ENCODE measurements at regions not wholly inside any gene's neighbourhood (a gene's known extent, or its start where the extent isn't known, plus 50 kb on each side); places are given as distances from the start of the nearest gene placed in this dataset.
"Not testable (repeated sequence)": the region's sequence is repeated elsewhere in the genome, so short reads cannot be mapped to it uniquely, and the experiment has no call there.

GRCh38 chr12:34406228-34406995, 384.1 kb downstream of the ALG10 start:
- Histone ChIP-seq H3K4me1 (ENCODE audit: control insufficient read depth in 2 of 3, insufficient read depth in 2 of 3, low read depth in 1 of 3, low read length in 3 of 3) (no peaks in the 10 kb centered on the region), H3K27me3 (ENCODE audit: control insufficient read depth, insufficient read depth, low read length) (no peaks in the 10 kb centered on the region), H3K4me3 (ENCODE audit: low read length in 3 of 3) (no peak overlapping the region), H3K36me3 (ENCODE audit: control insufficient read depth in 2 of 3, insufficient read depth in 3 of 3, low read length in 3 of 3) (no peaks in the 10 kb centered on the region), H3K9ac (ENCODE audit: low read length in 3 of 3) (no peak overlapping the region), H3K9me3 (ENCODE audit: control insufficient read depth in 2 of 3, insufficient read depth in 1 of 3, low read length in 3 of 3) (peaks cover 0 to 49% (median 3%) of the 10 kb centered on the region in 3 donors), H3K27ac (ENCODE audit: low read depth in 2 of 2, low read length in 2 of 2) (no peak overlapping the region)
- peak in 2 of 5 donors; percentile 12 to 43 for DNase-seq
- TF ChIP-seq, protein P1, sequence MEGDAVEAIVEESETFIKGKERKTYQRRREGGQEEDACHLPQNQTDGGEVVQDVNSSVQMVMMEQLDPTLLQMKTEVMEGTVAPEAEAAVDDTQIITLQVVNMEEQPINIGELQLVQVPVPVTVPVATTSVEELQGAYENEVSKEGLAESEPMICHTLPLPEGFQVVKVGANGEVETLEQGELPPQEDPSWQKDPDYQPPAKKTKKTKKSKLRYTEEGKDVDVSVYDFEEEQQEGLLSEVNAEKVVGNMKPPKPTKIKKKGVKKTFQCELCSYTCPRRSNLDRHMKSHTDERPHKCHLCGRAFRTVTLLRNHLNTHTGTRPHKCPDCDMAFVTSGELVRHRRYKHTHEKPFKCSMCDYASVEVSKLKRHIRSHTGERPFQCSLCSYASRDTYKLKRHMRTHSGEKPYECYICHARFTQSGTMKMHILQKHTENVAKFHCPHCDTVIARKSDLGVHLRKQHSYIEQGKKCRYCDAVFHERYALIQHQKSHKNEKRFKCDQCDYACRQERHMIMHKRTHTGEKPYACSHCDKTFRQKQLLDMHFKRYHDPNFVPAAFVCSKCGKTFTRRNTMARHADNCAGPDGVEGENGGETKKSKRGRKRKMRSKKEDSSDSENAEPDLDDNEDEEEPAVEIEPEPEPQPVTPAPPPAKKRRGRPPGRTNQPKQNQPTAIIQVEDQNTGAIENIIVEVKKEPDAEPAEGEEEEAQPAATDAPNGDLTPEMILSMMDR (IDR thresholded peaks at IDR 0.05; ENCODE audit: borderline replicate concordance, extremely low read depth, insufficient read depth) = no peak
- no peak for FAIRE-seq
- intact Hi-C loops (cut with DNase I) = no loop called here

- no peak overlapping the region for H3K27ac ChIP-seq (ENCODE audit: low read depth in 2 of 2, low read length in 2 of 2)
- H3K4me3 ChIP-seq (ENCODE audit: low read length in 3 of 3) = no peak overlapping the region
- no peaks in the 10 kb centered on the region for H3K27me3 ChIP-seq (ENCODE audit: control insufficient read depth, insufficient read depth, low read length)
- FAIRE-seq = no peak
- no peak overlapping the region for H3K9ac ChIP-seq (ENCODE audit: low read length in 3 of 3)
- DNase-seq = peak in 3 of 5 donors; percentile 3 to 37 (median 4)
- intact Hi-C loops (cut with DNase I) = no loop called here
- H3K9me3 ChIP-seq (ENCODE audit: control insufficient read depth in 2 of 3, insufficient read depth in 1 of 3, low read length in 3 of 3) = peaks cover 0 to 54% (median 3%) of the 10 kb centered on the region in 3 donors
- H3K4me1 ChIP-seq (ENCODE audit: control insufficient read depth in 2 of 3, insufficient read depth in 2 of 3, low read depth in 1 of 3, low read length in 3 of 3) = no peaks in the 10 kb centered on the region
- H3K36me3 ChIP-seq (ENCODE audit: control insufficient read depth in 2 of 3, insufficient read depth in 3 of 3, low read length in 3 of 3) = no peaks in the 10 kb centered on the region
- TF ChIP-seq, protein P1 (IDR thresholded peaks at IDR 0.05; ENCODE audit: borderline replicate concordance, extremely low read depth, insufficient read depth) = no peak
Observed at GRCh38 chr12:34406996-34407300, 384.7 kb downstream of the ALG10 start.

- FAIRE-seq = no peak
- intact Hi-C loops (cut with DNase I) = no loop called here
Observed at GRCh38 chr12:34407813-34408212, 385.5 kb downstream of the ALG10 start.

GRCh38 chr12:34431509-34431908, 409.2 kb downstream of the ALG10 start:
- H3K27ac ChIP-seq (ENCODE audit: low read depth in 2 of 2, low read length in 2 of 2); H3K4me1 ChIP-seq (ENCODE audit: control insufficient read depth in 2 of 3, insufficient read depth in 2 of 3, low read depth in 1 of 3, low read length in 3 of 3); FAIRE-seq; H3K9ac ChIP-seq (ENCODE audit: low read length in 3 of 3); H3K9me3 ChIP-seq (ENCODE audit: control insufficient read depth in 2 of 3, insufficient read depth in 1 of 3, low read length in 3 of 3); intact Hi-C loops (cut with DNase I); H3K4me3 ChIP-seq (ENCODE audit: low read length in 3 of 3); H3K36me3 ChIP-seq (ENCODE audit: control insufficient read depth in 2 of 3, insufficient read depth in 3 of 3, low read length in 3 of 3); H3K27me3 ChIP-seq (ENCODE audit: control insufficient read depth, insufficient read depth, low read length): not testable (repeated sequence)
- DNase-seq = peak in 1 of 5 donors; percentile 18

More at GRCh38 chr12:34407813-34408212, 385.5 kb downstream of the ALG10 start:
- no peaks in the 10 kb centered on the region for H3K27me3 ChIP-seq (ENCODE audit: control insufficient read depth, insufficient read depth, low read length)
- no peak for DNase-seq
- peaks cover 0 to 58% (median 3%) of the 10 kb centered on the region in 3 donors for H3K9me3 ChIP-seq (ENCODE audit: control insufficient read depth in 2 of 3, insufficient read depth in 1 of 3, low read length in 3 of 3)
- no peak overlapping the region for H3K9ac ChIP-seq (ENCODE audit: low read length in 3 of 3)
- TF ChIP-seq, protein P1 (IDR thresholded peaks at IDR 0.05; ENCODE audit: borderline replicate concordance, extremely low read depth, insufficient read depth) = no peak
- no peak overlapping the region for H3K4me3 ChIP-seq (ENCODE audit: low read length in 3 of 3)
- H3K4me1 ChIP-seq (ENCODE audit: control insufficient read depth in 2 of 3, insufficient read depth in 2 of 3, low read depth in 1 of 3, low read length in 3 of 3) = no peaks in the 10 kb centered on the region
- H3K36me3 ChIP-seq (ENCODE audit: control insufficient read depth in 2 of 3, insufficient read depth in 3 of 3, low read length in 3 of 3) = no peaks in the 10 kb centered on the region
- no peak overlapping the region for H3K27ac ChIP-seq (ENCODE audit: low read depth in 2 of 2, low read length in 2 of 2)
